ENCODE measurements at regions not wholly inside any gene's neighbourhood (a gene's known extent, or its start where the extent isn't known, plus 50 kb on each side); places are given as distances from the start of the nearest gene placed in this dataset.
A peak's percentile ranks its signal among the peaks of the same experiment; 100 is the strongest.

GRCh38 chr1:17973694-17974093 is 133.9 kb upstream of the IGSF21 start:
- DNase-seq (ENCODE audit: low spot score): no peak

GRCh38 chr1:17976854-17977253 is 130.7 kb upstream of the IGSF21 start:
- DNase-seq (ENCODE audit: low spot score): no peak

GRCh38 chr1:17978016-17978415 is 129.6 kb upstream of the IGSF21 start:
- DNase-seq (ENCODE audit: low spot score): no peak

GRCh38 chr1:17979815-17980214 is 127.8 kb upstream of the IGSF21 start:
- DNase-seq (ENCODE audit: low spot score): no peak

GRCh38 chr1:17982197-17982596 is 125.4 kb upstream of the IGSF21 start:
- DNase-seq (ENCODE audit: low spot score): no peak

- DNase-seq (ENCODE audit: low spot score): peak; percentile 39
These were observed 123.0 kb upstream of the IGSF21 start for GRCh38 chr1:17984583-17984982.

GRCh38 chr1:17986156-17986555 is 121.4 kb upstream of the IGSF21 start:
- DNase-seq (ENCODE audit: low spot score): no peak

GRCh38 chr1:17990401-17990800 is 117.2 kb upstream of the IGSF21 start:
- DNase-seq (ENCODE audit: low spot score): no peak

GRCh38 chr1:17991996-17992395 is 115.6 kb upstream of the IGSF21 start:
- no peak for DNase-seq (ENCODE audit: low spot score)

- no peak for DNase-seq (ENCODE audit: low spot score)
These were observed 114.8 kb upstream of the IGSF21 start for GRCh38 chr1:17992800-17993199.

- DNase-seq (ENCODE audit: low spot score): no peak
These were observed 113.6 kb upstream of the IGSF21 start for GRCh38 chr1:17994046-17994445.

GRCh38 chr1:17995480-17995879 is 112.1 kb upstream of the IGSF21 start:
- DNase-seq (ENCODE audit: low spot score): no peak

GRCh38 chr1:17998889-17999288 is 108.7 kb upstream of the IGSF21 start:
- peak; percentile 38 for DNase-seq (ENCODE audit: low spot score)

- DNase-seq (ENCODE audit: low spot score): no peak
These were observed 107.7 kb upstream of the IGSF21 start for GRCh38 chr1:17999884-18000283.

GRCh38 chr1:18001725-18002124 is 105.9 kb upstream of the IGSF21 start:
- no peak for DNase-seq (ENCODE audit: low spot score)

- no peak for DNase-seq (ENCODE audit: low spot score)
These were observed 103.3 kb upstream of the IGSF21 start for GRCh38 chr1:18004278-18004677.

GRCh38 chr1:18005238-18005637 is 102.4 kb upstream of the IGSF21 start:
- no peak for DNase-seq (ENCODE audit: low spot score)

GRCh38 chr1:18007391-18008041 is 100.1 kb upstream of the IGSF21 start:
- no peak for DNase-seq (ENCODE audit: low spot score)

- DNase-seq (ENCODE audit: low spot score): no peak
These were observed 99.5 kb upstream of the IGSF21 start for GRCh38 chr1:18008081-18008480.

- DNase-seq (ENCODE audit: low spot score): no peak
These were observed 98.5 kb upstream of the IGSF21 start for GRCh38 chr1:18009055-18009454.

GRCh38 chr1:18009478-18009961 is 98.1 kb upstream of the IGSF21 start:
- no peak for DNase-seq (ENCODE audit: low spot score)

GRCh38 chr1:18010408-18010807 is 97.2 kb upstream of the IGSF21 start:
- DNase-seq (ENCODE audit: low spot score): no peak

- DNase-seq (ENCODE audit: low spot score): no peak
These were observed 96.7 kb upstream of the IGSF21 start for GRCh38 chr1:18010945-18011344.

GRCh38 chr1:18011703-18012102 is 95.9 kb upstream of the IGSF21 start:
- DNase-seq (ENCODE audit: low spot score): no peak
